Smooth muscle cell of the brain vasculature (primary cell): ENCODE measurements at regions not wholly inside any gene's neighbourhood (a gene's known extent, or its start where the extent isn't known, plus 50 kb on each side); places are given as distances from the start of the nearest gene placed in this dataset.
"Not testable (repeated sequence)": the region's sequence is repeated elsewhere in the genome, so short reads cannot be mapped to it uniquely, and the experiment has no call there.

Experiments used
- DNase-seq: peaks from one replicate; pipeline ENCODE4 v3.0.0-alpha.2; 2012; ENCODE audit warnings: low read depth, low spot score

GRCh38 chr2:16204886-16205620 lies 264.7 kb downstream of the MYCN start:
- DNase-seq, result no peak

GRCh38 chr2:16204251-16204650 lies 263.9 kb downstream of the MYCN start:
- DNase-seq, result no peak

- DNase-seq, result no peak
Measured at GRCh38 chr2:16203691-16204090, 263.3 kb downstream of the MYCN start.

- DNase-seq, result no peak
Measured at GRCh38 chr2:16203069-16203468, 262.7 kb downstream of the MYCN start.

- DNase-seq, result no peak
Measured at GRCh38 chr2:16202266-16203020, 262.1 kb downstream of the MYCN start.

- no peak for DNase-seq
Measured at GRCh38 chr2:16201848-16202247, 261.5 kb downstream of the MYCN start.

- no peak for DNase-seq
Measured at GRCh38 chr2:16200554-16201193, 260.3 kb downstream of the MYCN start.

- DNase-seq, result no peak
Measured at GRCh38 chr2:16199882-16200553, 259.7 kb downstream of the MYCN start.

- DNase-seq, result not testable (repeated sequence)
Measured at GRCh38 chr2:16199241-16199640, 258.9 kb downstream of the MYCN start.

- DNase-seq, result no peak
Measured at GRCh38 chr2:16198166-16198912, 258.0 kb downstream of the MYCN start.

- no peak for DNase-seq
Measured at GRCh38 chr2:16197504-16198147, 257.3 kb downstream of the MYCN start.

- no peak for DNase-seq
Measured at GRCh38 chr2:16196687-16197503, 256.5 kb downstream of the MYCN start.

GRCh38 chr2:16195681-16196070 lies 255.3 kb downstream of the MYCN start:
- DNase-seq, result no peak

- DNase-seq, result no peak
Measured at GRCh38 chr2:16194931-16195680, 254.8 kb downstream of the MYCN start.

GRCh38 chr2:16194530-16194929 lies 254.2 kb downstream of the MYCN start:
- DNase-seq, result no peak

GRCh38 chr2:16194096-16194390 lies 253.7 kb downstream of the MYCN start:
- DNase-seq, result no peak

- no peak for DNase-seq
Measured at GRCh38 chr2:16192416-16193216, 252.3 kb downstream of the MYCN start.

- DNase-seq, result no peak
Measured at GRCh38 chr2:16191431-16192200, 251.3 kb downstream of the MYCN start.
